Erythroblast (primary cell): ENCODE measurements at regions not wholly inside any gene's neighbourhood (a gene's known extent, or its start where the extent isn't known, plus 50 kb on each side); places are given as distances from the start of the nearest gene placed in this dataset.
A peak's percentile ranks its signal among the peaks of the same experiment; 100 is the strongest.
"Not testable (repeated sequence)": the region's sequence is repeated elsewhere in the genome, so short reads cannot be mapped to it uniquely, and the experiment has no call there.

Source experiments
- DNase-seq, 2 experiments: peaks; one replicate each; lab custom pipeline; 2025; lab: John Stamatoyannopoulos, UW
- GATA1 ChIP-seq: IDR thresholded peaks from 2 replicates; pipeline ENCODE4 v1.6.1; 2011; ENCODE audit warnings: low read depth, mild to moderate bottlenecking, control low read depth, low read length, moderate library complexity
- POLR2A ChIP-seq: IDR thresholded peaks from 2 replicates; pipeline ENCODE4 v1.6.1; 2011; ENCODE audit warnings: mild to moderate bottlenecking, low read length

- TF ChIP-seq POLR2A (no peak), GATA1 (no peak)
- DNase-seq, result peak in 1 of 2 experiments; percentile 9
Measured at GRCh38 chr3:15923640-15924405, 126.0 kb upstream of the ANKRD28 start.

GRCh38 chr3:15924914-15925313 is 127.1 kb upstream of the ANKRD28 start:
- no peak for TF ChIP-seq GATA1
- TF ChIP-seq POLR2A, result no peak
- DNase-seq, result no peak

GRCh38 chr3:15926871-15927270 is 129.1 kb upstream of the ANKRD28 start:
- TF ChIP-seq POLR2A, result no peak
- no peak for TF ChIP-seq GATA1
- DNase-seq, result no peak

GRCh38 chr3:15927969-15928368 is 130.2 kb upstream of the ANKRD28 start:
- no peak for TF ChIP-seq GATA1
- no peak for TF ChIP-seq POLR2A
- no peak for DNase-seq

- no peak for DNase-seq
- no peak for TF ChIP-seq POLR2A
- no peak for TF ChIP-seq GATA1
Measured at GRCh38 chr3:15929944-15930571, 132.3 kb upstream of the ANKRD28 start.

- no peak for DNase-seq
- TF ChIP-seq GATA1, result no peak
- TF ChIP-seq POLR2A, result no peak
Measured at GRCh38 chr3:15932348-15933300, 134.8 kb upstream of the ANKRD28 start.

GRCh38 chr3:15933439-15934139 is 135.8 kb upstream of the ANKRD28 start:
- no peak for DNase-seq
- TF ChIP-seq GATA1, result no peak
- TF ChIP-seq POLR2A, result no peak

GRCh38 chr3:15934389-15935195 is 136.8 kb upstream of the ANKRD28 start:
- TF ChIP-seq GATA1, result no peak
- no peak for TF ChIP-seq POLR2A
- DNase-seq, result no peak

GRCh38 chr3:15936312-15936711 is 138.5 kb upstream of the ANKRD28 start:
- no peak for DNase-seq

GRCh38 chr3:15940641-15941040 is 142.9 kb upstream of the ANKRD28 start:
- DNase-seq, result no peak
- TF ChIP-seq GATA1 (no peak), POLR2A (no peak)

More at GRCh38 chr3:15936312-15936711, 138.5 kb upstream of the ANKRD28 start:
- TF ChIP-seq GATA1 (no peak), POLR2A (no peak)

- not testable (repeated sequence) for DNase-seq
Measured at GRCh38 chr3:15941457-15941856, 143.7 kb upstream of the ANKRD28 start.

- no peak for TF ChIP-seq GATA1
- TF ChIP-seq POLR2A, result no peak
Measured at GRCh38 chr3:15941958-15942357, 144.2 kb upstream of the ANKRD28 start.

GRCh38 chr3:15942462-15942861 is 144.7 kb upstream of the ANKRD28 start:
- TF ChIP-seq GATA1 (no peak), POLR2A (no peak)
- DNase-seq, result no peak

More at GRCh38 chr3:15941958-15942357, 144.2 kb upstream of the ANKRD28 start:
- no peak for DNase-seq

GRCh38 chr3:15942936-15943335 is 145.2 kb upstream of the ANKRD28 start:
- no peak for TF ChIP-seq GATA1
- no peak for TF ChIP-seq POLR2A

More at GRCh38 chr3:15942936-15943335, 145.2 kb upstream of the ANKRD28 start:
- no peak for DNase-seq
